Lung (tissue), 11 donors: ENCODE measurements at regions not wholly inside any gene's neighbourhood (a gene's known extent, or its start where the extent isn't known, plus 50 kb on each side); places are given as distances from the start of the nearest gene placed in this dataset.

Experiments used
- ATAC-seq: fragments of 200-7000 bp; cut with Tn5 transposase; one replicate; pipeline ENCODE4 v1.9.1; 2020; ENCODE audit warnings: moderate number of reproducible peaks; ENCODE audit not compliant: insufficient read depth, low FRiP score
- DNase-seq, 3 donors: peaks; one replicate each; pipeline ENCODE4 v3.0.0-alpha.2; 2013 to 2017
- H3K27ac ChIP-seq, 2 donors: one replicate each; pipeline ENCODE4 v1.5.1; 2013; ENCODE audit warnings: mild to moderate bottlenecking in 2 of 2, moderate library complexity in 2 of 2, control low read depth in 1 of 2, inconsistent platforms in 1 of 2, low read depth in 1 of 2, low read length in 1 of 2
- H3K27me3 ChIP-seq, 3 donors: one replicate each; pipeline ENCODE4 v1.5.1; 2013; ENCODE audit warnings: low read length in 2 of 3; ENCODE audit not compliant: control insufficient read depth in 3 of 3, insufficient read depth in 3 of 3
- H3K36me3 ChIP-seq, 4 donors: one replicate each; pipeline ENCODE4 v1.5.1; 2013; ENCODE audit warnings: low read length in 4 of 4, mild to moderate bottlenecking in 1 of 4, moderate library complexity in 1 of 4; ENCODE audit not compliant: control insufficient read depth in 4 of 4, insufficient read depth in 4 of 4
- H3K4me1 ChIP-seq, 5 donors: one replicate each; pipeline ENCODE4 v1.5.1; 2013; ENCODE audit warnings: low read length in 5 of 5, mild to moderate bottlenecking in 2 of 5, moderate library complexity in 1 of 5; ENCODE audit not compliant: control insufficient read depth in 5 of 5, insufficient read depth in 5 of 5
- H3K4me3 ChIP-seq: one replicate; pipeline ENCODE4 v1.5.1; 2013; ENCODE audit warnings: mild to moderate bottlenecking, control low read depth, moderate library complexity
- H3K9ac ChIP-seq, 2 donors: one replicate each; pipeline ENCODE4 v1.5.1; 2013; ENCODE audit warnings: low read length in 2 of 2, control low read depth in 1 of 2; ENCODE audit not compliant: insufficient read depth in 1 of 2
- H3K9me3 ChIP-seq, 4 donors: one replicate each; pipeline ENCODE4 v1.5.1; 2013; ENCODE audit warnings: low read length in 3 of 4, mild to moderate bottlenecking in 1 of 4, moderate library complexity in 1 of 4; ENCODE audit not compliant: control insufficient read depth in 4 of 4, insufficient read depth in 3 of 4
- CTCF ChIP-seq: IDR thresholded peaks from 2 replicates; pipeline ENCODE4 v1.5.1; 2012; ENCODE audit warnings: mild to moderate bottlenecking; ENCODE audit errors: control extremely low read depth, extremely low read depth
- WGBS, 2 donors: extraction: QIAGEN DNeasy Blood & Tissue Kit; methylation state at CpG; one replicate each; pipeline ENCODE4 v1.1.7; 2013; 5-methylcytosine and 5-hydroxymethylcytosine counted together
- donor health status: control.
- donor health status: control.
- donor health status: Bipolar disorder and iron deficiency.
- donor health status: healthy.
- donor health status: DM: yes; HTN: yes; CAD: no.

GRCh38 chr1:209527993-209528717 lies 55.4 kb upstream of the CAMK1G start:
- peaks cover 0 to 3% (median 3%) of the 10 kb centered on the region in 3 donors for H3K27me3 ChIP-seq
- H3K4me3 ChIP-seq = no peak overlapping the region
- H3K27ac ChIP-seq = no peak overlapping the region
- no peak overlapping the region for H3K9ac ChIP-seq
- WGBS, 2 donors = 67 to 86% methylated on average over 9 of the region's 9 CpGs
- TF ChIP-seq CTCF = no peak
- H3K4me1 ChIP-seq = peaks cover 0 to 12% (median 0%) of the 10 kb centered on the region in 5 donors
- DNase-seq = peak; percentile 34 to 63 (median 43)
- H3K36me3 ChIP-seq = no peaks in the 10 kb centered on the region
- no peaks in the 10 kb centered on the region for H3K9me3 ChIP-seq
- ATAC-seq = peak; percentile 69

GRCh38 chr1:209529233-209529632 lies 54.3 kb upstream of the CAMK1G start:
- ATAC-seq (no peak), DNase-seq (no peak)
- no peaks in the 10 kb centered on the region for H3K36me3 ChIP-seq
- no peak overlapping the region for H3K9ac ChIP-seq
- no peaks in the 10 kb centered on the region for H3K9me3 ChIP-seq
- no peak for TF ChIP-seq CTCF
- H3K4me3 ChIP-seq = no peak overlapping the region
- peaks cover 0 to 12% (median 0%) of the 10 kb centered on the region in 5 donors for H3K4me1 ChIP-seq
- 76 to 85% methylated on average over 3 of the region's 3 CpGs for WGBS, 2 donors
- no peak overlapping the region for H3K27ac ChIP-seq
- peaks cover 0 to 3% (median 3%) of the 10 kb centered on the region in 3 donors for H3K27me3 ChIP-seq

GRCh38 chr1:209531006-209531405 lies 52.5 kb upstream of the CAMK1G start:
- Histone ChIP-seq H3K9me3 (no peaks in the 10 kb centered on the region), H3K36me3 (no peaks in the 10 kb centered on the region), H3K27me3 (peaks cover 0 to 6% (median 3%) of the 10 kb centered on the region in 3 donors), H3K4me3 (no peak overlapping the region), H3K27ac (no peak overlapping the region), H3K4me1 (peaks cover 0 to 12% (median 0%) of the 10 kb centered on the region in 5 donors), H3K9ac (no peak overlapping the region)
- ATAC-seq (no peak), DNase-seq (no peak)
- WGBS, 2 donors = 85 to 87% methylated on average over 4 of the region's 4 CpGs
- no peak for TF ChIP-seq CTCF
